DOHH2 (cell line): ENCODE measurements at regions not wholly inside any gene's neighbourhood (a gene's known extent, or its start where the extent isn't known, plus 50 kb on each side); places are given as distances from the start of the nearest gene placed in this dataset.

ENCODE experiments used
- EZH2phosphoT487 ChIP-seq: fragments of 200-600 bp; sonication (generic); IDR thresholded peaks from 2 replicates; pipeline ENCODE4 v1.6.1; 2017; ENCODE audit warnings: borderline replicate concordance, mild to moderate bottlenecking, antibody characterized with exemption, low read length, moderate library complexity, mixed read lengths
- TF ChIP-seq, protein P1 (sequence below): fragments of 200-600 bp; sonication (generic); IDR thresholded peaks from one replicate; pipeline ENCODE4 v1.5.1; 2014; ENCODE audit warnings: antibody characterized with exemption, mild to moderate bottlenecking, low read depth, low read length; ENCODE audit not compliant: poor library complexity, severe bottlenecking

DNA sequence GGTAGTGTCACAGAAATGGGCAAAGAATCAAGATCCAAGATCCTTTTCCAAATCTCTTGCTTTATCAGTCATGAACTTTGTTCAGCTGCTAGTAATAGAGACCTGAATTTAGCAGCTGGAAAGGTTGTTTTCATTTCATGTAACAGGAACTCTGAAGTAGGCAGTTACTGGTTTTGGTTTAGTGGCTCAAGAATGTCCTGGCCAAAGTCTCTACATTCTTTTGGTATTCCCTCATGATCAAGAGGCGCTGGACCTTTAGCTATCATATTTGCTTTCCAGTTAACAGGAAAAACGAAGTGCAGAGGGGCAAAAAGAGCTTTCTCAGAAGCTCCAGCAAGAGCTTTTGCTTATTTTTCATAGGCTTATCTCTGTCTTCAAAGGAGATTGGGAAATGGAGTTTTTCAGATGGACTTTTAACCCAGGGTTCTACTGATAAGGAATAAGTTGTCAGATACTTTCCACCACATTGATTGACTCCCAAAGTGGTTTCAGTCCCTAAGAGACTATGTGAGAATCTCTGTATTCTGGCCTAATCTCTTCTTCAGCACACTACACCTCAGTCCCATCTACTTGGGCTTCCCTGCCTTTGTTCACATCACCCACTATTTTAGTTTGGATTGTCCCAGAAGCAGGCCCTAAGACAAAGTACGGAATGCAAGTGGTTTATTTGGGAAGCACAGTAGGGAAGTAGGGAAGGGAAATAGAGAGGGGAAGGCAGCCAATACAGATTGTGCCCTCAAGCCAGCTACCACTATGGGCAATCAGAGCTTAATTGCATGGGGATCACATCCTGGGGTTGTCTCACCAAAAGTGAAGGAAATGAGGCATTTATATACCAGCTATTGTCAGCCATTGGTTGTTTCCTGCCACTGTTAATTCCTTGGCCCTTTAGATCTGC lies 359.3 kb downstream of the LRRC70 start:
- TF ChIP-seq, protein P1, sequence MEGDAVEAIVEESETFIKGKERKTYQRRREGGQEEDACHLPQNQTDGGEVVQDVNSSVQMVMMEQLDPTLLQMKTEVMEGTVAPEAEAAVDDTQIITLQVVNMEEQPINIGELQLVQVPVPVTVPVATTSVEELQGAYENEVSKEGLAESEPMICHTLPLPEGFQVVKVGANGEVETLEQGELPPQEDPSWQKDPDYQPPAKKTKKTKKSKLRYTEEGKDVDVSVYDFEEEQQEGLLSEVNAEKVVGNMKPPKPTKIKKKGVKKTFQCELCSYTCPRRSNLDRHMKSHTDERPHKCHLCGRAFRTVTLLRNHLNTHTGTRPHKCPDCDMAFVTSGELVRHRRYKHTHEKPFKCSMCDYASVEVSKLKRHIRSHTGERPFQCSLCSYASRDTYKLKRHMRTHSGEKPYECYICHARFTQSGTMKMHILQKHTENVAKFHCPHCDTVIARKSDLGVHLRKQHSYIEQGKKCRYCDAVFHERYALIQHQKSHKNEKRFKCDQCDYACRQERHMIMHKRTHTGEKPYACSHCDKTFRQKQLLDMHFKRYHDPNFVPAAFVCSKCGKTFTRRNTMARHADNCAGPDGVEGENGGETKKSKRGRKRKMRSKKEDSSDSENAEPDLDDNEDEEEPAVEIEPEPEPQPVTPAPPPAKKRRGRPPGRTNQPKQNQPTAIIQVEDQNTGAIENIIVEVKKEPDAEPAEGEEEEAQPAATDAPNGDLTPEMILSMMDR: no peak
- TF ChIP-seq EZH2phosphoT487: no peak
